Vagina (tissue), 2 donors: ENCODE measurements at regions not wholly inside any gene's neighbourhood (a gene's known extent, or its start where the extent isn't known, plus 50 kb on each side); places are given as distances from the start of the nearest gene placed in this dataset.

Experiments used
- DNase-seq, 2 donors: peaks; one replicate each; pipeline ENCODE4 v3.0.0-alpha.2; 2017; ENCODE audit errors: extremely low spot score in 2 of 2
- H3K27ac ChIP-seq: fragments of 200-600 bp; sonication (generic); one replicate; pipeline ENCODE4 v1.5.1; 2019
- H3K27me3 ChIP-seq: fragments of 200-600 bp; sonication (generic); one replicate; pipeline ENCODE4 v1.5.1; 2019
- H3K36me3 ChIP-seq, 2 donors: fragments of 200-600 bp; sonication (generic); one replicate each; pipeline ENCODE4 v1.5.1; 2017 to 2019
- H3K4me1 ChIP-seq: fragments of 200-600 bp; sonication (generic); one replicate; pipeline ENCODE4 v1.5.1; 2019
- H3K4me3 ChIP-seq, 2 donors: fragments of 200-600 bp; sonication (generic); 1 replicate in 1 of 2; 2 replicates in 1 of 2; pipeline ENCODE4 v1.5.1; 2016 to 2019
- H3K9me3 ChIP-seq: fragments of 200-600 bp; sonication (generic); one replicate; pipeline ENCODE4 v1.5.1; 2019
- POLR2A ChIP-seq, 2 donors: fragments of 450-650 bp; IDR thresholded peaks; one replicate each; pipeline ENCODE4 v1.6.1; 2017; ENCODE audit warnings: antibody characterized with exemption in 2 of 2, mild to moderate bottlenecking in 2 of 2, moderate library complexity in 2 of 2
- POLR2AphosphoS5 ChIP-seq, 2 donors: sonication (generic); formaldehyde crosslinking; IDR thresholded peaks; one replicate each; pipeline ENCODE4 v1.9.0; 2017; ENCODE audit warnings: antibody characterized with exemption in 2 of 2, mild to moderate bottlenecking in 2 of 2, low read depth in 1 of 2; ENCODE audit not compliant: insufficient read depth in 1 of 2
- intact Hi-C: fragments of 100-400 bp; cut with DNase I; formaldehyde crosslinking; loops from one replicate; pipeline ENCODE4 v1.15.1; 2023
- TF ChIP-seq, protein P1 (sequence below), 3 experiments: fragments of 450-650 bp in 2 of 3; fragments of 200-600 bp in 1 of 3; sonication (generic) in 1 of 3; IDR thresholded peaks; one replicate each; pipeline ENCODE4 v1.5.1; 2017 to 2019; ENCODE audit warnings: antibody characterized with exemption in 3 of 3, mild to moderate bottlenecking in 2 of 3, moderate library complexity in 2 of 3

DNA sequence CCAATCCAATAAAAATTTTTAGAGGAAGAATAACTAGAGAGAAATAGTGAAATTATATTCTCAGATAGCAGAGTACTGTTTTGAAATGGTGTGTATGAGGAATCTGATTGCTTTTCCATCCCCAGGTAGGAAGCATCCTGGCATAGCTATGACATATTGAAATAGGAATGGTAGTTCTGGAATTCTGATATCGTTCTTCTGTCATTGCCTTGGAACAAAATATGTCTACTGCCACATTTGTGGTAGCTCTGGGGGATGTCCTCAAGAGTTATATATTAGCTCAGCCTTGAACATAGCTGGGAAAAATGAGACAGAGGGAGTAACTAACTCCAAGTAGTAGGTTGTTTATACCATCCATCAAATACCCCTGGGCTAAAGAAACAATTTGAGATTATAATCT is 950.7 kb downstream of the MCTP2 start:
- Histone ChIP-seq H3K27ac (no peak overlapping the region), H3K9me3 (no peaks in the 10 kb centered on the region), H3K4me1 (no peaks in the 10 kb centered on the region), H3K27me3 (no peaks in the 10 kb centered on the region), H3K4me3 (no peak overlapping the region), H3K36me3 (no peaks in the 10 kb centered on the region)
- TF ChIP-seq POLR2AphosphoS5 (IDR thresholded peaks at IDR 0.05; ENCODE audit: insufficient read depth in 1 of 2, low read depth in 1 of 2): no peak
- TF ChIP-seq POLR2A (IDR thresholded peaks at IDR 0.05): no peak
- TF ChIP-seq, protein P1, sequence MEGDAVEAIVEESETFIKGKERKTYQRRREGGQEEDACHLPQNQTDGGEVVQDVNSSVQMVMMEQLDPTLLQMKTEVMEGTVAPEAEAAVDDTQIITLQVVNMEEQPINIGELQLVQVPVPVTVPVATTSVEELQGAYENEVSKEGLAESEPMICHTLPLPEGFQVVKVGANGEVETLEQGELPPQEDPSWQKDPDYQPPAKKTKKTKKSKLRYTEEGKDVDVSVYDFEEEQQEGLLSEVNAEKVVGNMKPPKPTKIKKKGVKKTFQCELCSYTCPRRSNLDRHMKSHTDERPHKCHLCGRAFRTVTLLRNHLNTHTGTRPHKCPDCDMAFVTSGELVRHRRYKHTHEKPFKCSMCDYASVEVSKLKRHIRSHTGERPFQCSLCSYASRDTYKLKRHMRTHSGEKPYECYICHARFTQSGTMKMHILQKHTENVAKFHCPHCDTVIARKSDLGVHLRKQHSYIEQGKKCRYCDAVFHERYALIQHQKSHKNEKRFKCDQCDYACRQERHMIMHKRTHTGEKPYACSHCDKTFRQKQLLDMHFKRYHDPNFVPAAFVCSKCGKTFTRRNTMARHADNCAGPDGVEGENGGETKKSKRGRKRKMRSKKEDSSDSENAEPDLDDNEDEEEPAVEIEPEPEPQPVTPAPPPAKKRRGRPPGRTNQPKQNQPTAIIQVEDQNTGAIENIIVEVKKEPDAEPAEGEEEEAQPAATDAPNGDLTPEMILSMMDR (IDR thresholded peaks at IDR 0.05): no peak
- DNase-seq: no peak
- intact Hi-C loops: no loop called here

GRCh38 chr15:95192923-95193322 is 961.6 kb downstream of the MCTP2 start:
- Histone ChIP-seq H3K27me3 (no peaks in the 10 kb centered on the region), H3K27ac (no peak overlapping the region), H3K36me3 (no peaks in the 10 kb centered on the region), H3K4me1 (no peaks in the 10 kb centered on the region), H3K4me3 (no peak overlapping the region), H3K9me3 (no peaks in the 10 kb centered on the region)
- intact Hi-C loops: no loop called here
- TF ChIP-seq, protein P1 (IDR thresholded peaks at IDR 0.05): no peak
- TF ChIP-seq POLR2AphosphoS5 (IDR thresholded peaks at IDR 0.05; ENCODE audit: insufficient read depth in 1 of 2, low read depth in 1 of 2) (no peak), POLR2A (IDR thresholded peaks at IDR 0.05) (no peak)
- DNase-seq: no peak

- intact Hi-C loops: no loop called here
- no peaks in the 10 kb centered on the region for H3K27me3 ChIP-seq
- TF ChIP-seq POLR2A (IDR thresholded peaks at IDR 0.05) (no peak), POLR2AphosphoS5 (IDR thresholded peaks at IDR 0.05; ENCODE audit: insufficient read depth in 1 of 2, low read depth in 1 of 2) (no peak)
- TF ChIP-seq, protein P1 (IDR thresholded peaks at IDR 0.05): no peak
Measured at GRCh38 chr15:95194746-95195145, 963.4 kb downstream of the MCTP2 start.

DNA sequence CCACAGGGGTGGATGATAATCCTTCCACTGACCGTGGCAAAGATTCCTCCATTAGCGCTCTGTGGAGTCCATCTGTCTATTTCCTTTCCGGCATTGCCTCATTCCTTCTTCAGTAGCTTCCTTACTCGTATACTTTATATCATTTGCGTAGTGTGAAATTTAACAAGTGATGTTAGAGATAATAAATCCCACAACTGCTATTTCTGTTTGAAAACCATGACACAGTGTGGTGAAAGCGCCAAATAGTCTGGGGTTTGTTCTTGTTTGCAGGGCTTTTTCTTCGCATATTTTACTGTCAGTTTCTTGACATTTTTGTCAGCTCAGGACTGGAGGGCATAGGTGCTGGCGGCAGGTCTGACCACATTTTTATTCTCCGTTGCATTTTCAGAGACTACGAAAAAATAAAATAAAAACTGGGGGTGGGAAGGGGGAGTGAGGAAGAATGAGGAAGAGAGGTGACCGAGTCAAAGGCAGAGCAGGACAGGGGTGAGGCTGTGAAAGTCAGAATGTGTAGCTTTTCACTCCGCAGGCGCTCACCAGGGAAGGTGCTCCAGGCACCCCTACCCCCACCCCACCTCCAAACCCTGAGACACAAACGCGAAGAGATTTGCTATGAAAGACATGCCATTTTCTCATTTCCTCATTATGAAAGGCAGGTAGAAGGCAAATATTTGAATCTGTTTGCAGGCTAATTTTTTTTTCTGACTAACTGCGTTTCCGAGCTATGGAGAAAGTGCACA is 965.0 kb downstream of the MCTP2 start:
- TF ChIP-seq POLR2A (IDR thresholded peaks at IDR 0.05) (no peak), POLR2AphosphoS5 (IDR thresholded peaks at IDR 0.05; ENCODE audit: insufficient read depth in 1 of 2, low read depth in 1 of 2) (no peak)
- TF ChIP-seq, protein P1 (IDR thresholded peaks at IDR 0.05): no peak
- Histone ChIP-seq H3K27me3 (no peaks in the 10 kb centered on the region), H3K4me1 (no peaks in the 10 kb centered on the region), H3K9me3 (no peaks in the 10 kb centered on the region), H3K4me3 (no peak overlapping the region), H3K36me3 (no peaks in the 10 kb centered on the region), H3K27ac (no peak overlapping the region)
- intact Hi-C loops: no loop called here
- DNase-seq: no peak

More at GRCh38 chr15:95194746-95195145, 963.4 kb downstream of the MCTP2 start:
- H3K9me3 ChIP-seq: no peaks in the 10 kb centered on the region
- H3K4me1 ChIP-seq: no peaks in the 10 kb centered on the region
- H3K27ac ChIP-seq: no peak overlapping the region
- H3K4me3 ChIP-seq: no peak overlapping the region
- DNase-seq: no peak
- no peaks in the 10 kb centered on the region for H3K36me3 ChIP-seq

DNA sequence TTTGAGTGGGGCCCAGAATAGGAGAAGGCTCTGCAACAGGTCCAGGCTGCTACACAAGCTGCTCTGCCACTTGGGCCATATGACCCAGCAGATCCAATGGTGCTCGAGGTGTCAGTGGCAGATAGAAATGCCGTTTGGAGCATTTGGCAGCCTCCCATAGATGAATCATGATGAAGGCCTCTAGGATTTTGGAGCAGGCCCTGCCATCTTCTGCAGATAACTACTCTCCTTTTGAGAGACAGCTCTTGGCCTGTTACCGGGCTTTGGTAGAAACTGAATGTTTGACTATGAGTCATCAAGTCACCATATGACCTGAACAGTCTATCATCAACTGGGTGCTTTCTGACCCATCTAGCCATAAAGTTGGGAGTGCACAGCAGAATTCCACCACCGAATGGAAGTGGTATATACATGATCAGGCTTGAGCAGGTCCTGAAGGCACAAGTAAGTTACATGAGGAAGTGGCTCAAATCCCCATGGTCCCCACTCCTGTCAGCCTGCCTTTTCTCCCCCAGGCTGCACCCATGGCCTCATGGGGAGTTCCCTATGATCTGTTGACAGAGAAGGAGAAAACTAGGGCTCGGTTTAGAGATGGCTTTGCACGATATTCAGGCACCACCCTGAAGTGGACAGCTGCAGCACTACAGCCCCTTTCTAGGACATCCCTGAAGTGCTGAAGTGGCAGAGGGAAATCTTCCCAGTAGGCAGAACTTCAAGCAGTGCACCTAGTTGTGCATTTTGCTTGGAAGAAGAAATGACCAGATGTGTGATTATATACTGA is 971.4 kb downstream of the MCTP2 start:
- no peak overlapping the region for H3K27ac ChIP-seq
- no peaks in the 10 kb centered on the region for H3K9me3 ChIP-seq
- DNase-seq: no peak
- no peaks in the 10 kb centered on the region for H3K36me3 ChIP-seq
- no peaks in the 10 kb centered on the region for H3K27me3 ChIP-seq
- H3K4me1 ChIP-seq: no peaks in the 10 kb centered on the region
- intact Hi-C loops: no loop called here
- TF ChIP-seq POLR2A (IDR thresholded peaks at IDR 0.05): no peak
- no peak for TF ChIP-seq POLR2AphosphoS5 (IDR thresholded peaks at IDR 0.05; ENCODE audit: insufficient read depth in 1 of 2, low read depth in 1 of 2)
- TF ChIP-seq, protein P1 (IDR thresholded peaks at IDR 0.05): no peak
- H3K4me3 ChIP-seq: no peak overlapping the region
